GM23338 (cell line): ENCODE measurements at regions not wholly inside any gene's neighbourhood (a gene's known extent, or its start where the extent isn't known, plus 50 kb on each side); places are given as distances from the start of the nearest gene placed in this dataset.

ENCODE experiments used
- CREB1 ChIP-seq: fragments of 250-450 bp; sonication (Bioruptor Pico); IDR thresholded peaks from 2 replicates; pipeline ENCODE4 v1.5.0; 2020; ENCODE audit warnings: low read depth, mild to moderate bottlenecking, moderate library complexity
- CTCF ChIP-seq, 2 experiments: fragments of 200-600 bp in 1 of 2; sonication (generic) in 1 of 2; conservative IDR thresholded peaks; 2 replicates each; pipeline versions ENCODE4 v1.5.1 to v1.6.1; 2016 to 2017; ENCODE audit warnings: antibody characterized with exemption in 2 of 2, low read depth in 2 of 2, mild to moderate bottlenecking in 2 of 2, moderate library complexity in 1 of 2
- ETS1 ChIP-seq: IDR thresholded peaks from 2 replicates; pipeline ENCODE4 v1.6.1; 2016; ENCODE audit warnings: antibody characterized with exemption
- EZH2 ChIP-seq: fragments of 200-600 bp; sonication (generic); IDR thresholded peaks from one replicate; pipeline ENCODE4 v1.8.0; 2017; ENCODE audit warnings: antibody characterized with exemption, mild to moderate bottlenecking, low read depth; ENCODE audit not compliant: unreplicated experiment
- EZH2phosphoT487 ChIP-seq: fragments of 200-600 bp; sonication (generic); IDR thresholded peaks from one replicate; pipeline ENCODE4 v1.8.1; 2018; ENCODE audit warnings: antibody characterized with exemption; ENCODE audit not compliant: unreplicated experiment
- JUNB ChIP-seq: IDR thresholded peaks from one replicate; pipeline ENCODE4 v1.6.1; 2016; ENCODE audit warnings: antibody characterized with exemption; ENCODE audit not compliant: unreplicated experiment
- POLR2AphosphoS5 ChIP-seq: IDR thresholded peaks from 2 replicates; pipeline ENCODE4 v1.6.1; 2016; ENCODE audit warnings: antibody characterized with exemption, low read depth
- REST ChIP-seq: IDR thresholded peaks from one replicate; pipeline ENCODE4 v1.6.1; 2018; ENCODE audit warnings: antibody characterized with exemption; ENCODE audit not compliant: unreplicated experiment
- STAT1 ChIP-seq: IDR thresholded peaks from one replicate; pipeline ENCODE4 v1.6.1; 2016; ENCODE audit warnings: antibody characterized with exemption; ENCODE audit not compliant: unreplicated experiment
- ZNF114 ChIP-seq: fragments of 250-450 bp; sonication (Bioruptor Pico); IDR thresholded peaks from 2 replicates; pipeline ENCODE4 v1.5.0; 2020; ENCODE audit warnings: mild to moderate bottlenecking, moderate library complexity

DNA sequence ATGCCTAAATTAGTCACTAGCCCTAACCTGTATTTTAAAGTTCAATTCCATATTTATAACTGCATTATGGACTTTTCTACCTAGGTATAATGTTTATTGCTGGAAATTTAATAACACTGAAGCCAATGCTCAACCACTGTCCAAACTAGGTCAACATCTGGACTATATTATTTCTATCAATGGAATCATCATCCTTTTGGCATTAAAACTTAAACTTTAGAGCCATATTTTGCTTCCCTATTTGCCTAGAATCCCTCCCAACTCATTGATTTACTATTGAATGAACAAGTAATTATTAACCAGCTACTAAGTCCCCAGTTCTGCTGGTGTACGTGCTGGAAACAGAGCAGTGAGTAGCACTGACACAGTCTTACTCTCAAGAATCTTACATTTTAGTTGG lies 291.7 kb upstream of the SPTLC3 start:
- no peak for TF ChIP-seq CTCF (conservative IDR thresholded peaks at IDR 0.05; ENCODE audit: low read depth in 2 of 2)
- no peak for TF ChIP-seq POLR2AphosphoS5
- no peak for TF ChIP-seq EZH2phosphoT487
- TF ChIP-seq EZH2: no peak
- TF ChIP-seq JUNB: no peak
- no peak for TF ChIP-seq REST
- TF ChIP-seq ETS1: no peak
- no peak for TF ChIP-seq CREB1 (CRISPR knock-in tag)
- no peak for TF ChIP-seq ZNF114
- no peak for TF ChIP-seq STAT1
